H9 (cell line): ENCODE measurements at regions not wholly inside any gene's neighbourhood (a gene's known extent, or its start where the extent isn't known, plus 50 kb on each side); places are given as distances from the start of the nearest gene placed in this dataset.

Source experiments
- DNase-seq: peaks from one replicate; pipeline ENCODE4 v3.0.0-alpha.2; 2017
- H2AFZ ChIP-seq: one replicate; pipeline ENCODE4 v1.6.1; 2013; ENCODE audit warnings: mild to moderate bottlenecking, low read length, control low read depth, moderate library complexity
- H2AK5ac ChIP-seq: 2 replicates; pipeline ENCODE4 v1.6.1; 2013; ENCODE audit warnings: low read length, control low read depth, mixed read lengths; ENCODE audit not compliant: insufficient read length
- H2BK120ac ChIP-seq: one replicate; pipeline ENCODE4 v1.6.1; 2013; ENCODE audit warnings: low read depth, mild to moderate bottlenecking, low read length, control low read depth, inconsistent platforms; ENCODE audit not compliant: poor library complexity, severe bottlenecking
- H2BK12ac ChIP-seq: 2 replicates; pipeline ENCODE4 v1.6.1; 2013; ENCODE audit warnings: low read length, control low read depth, mixed read lengths, low read depth; ENCODE audit not compliant: insufficient read length
- H2BK15ac ChIP-seq: 2 replicates; pipeline ENCODE4 v1.6.1; 2013; ENCODE audit warnings: low read depth, low read length, control low read depth
- H2BK20ac ChIP-seq: one replicate; pipeline ENCODE4 v1.6.1; 2013; ENCODE audit warnings: low read depth, mild to moderate bottlenecking, low read length, control low read depth, inconsistent platforms; ENCODE audit not compliant: poor library complexity, severe bottlenecking
- H2BK5ac ChIP-seq: 2 replicates; pipeline ENCODE4 v1.6.1; 2013; ENCODE audit warnings: low read length, control low read depth, mixed read lengths; ENCODE audit not compliant: insufficient read length
- H3K14ac ChIP-seq: 2 replicates; pipeline ENCODE4 v1.6.1; 2013; ENCODE audit warnings: low read length, control low read depth; ENCODE audit not compliant: insufficient read depth
- H3K18ac ChIP-seq: 2 replicates; pipeline ENCODE4 v1.6.1; 2013; ENCODE audit warnings: low read depth, mild to moderate bottlenecking, mixed read lengths, low read length, control low read depth; ENCODE audit not compliant: insufficient read length
- H3K23ac ChIP-seq: 2 replicates; pipeline ENCODE4 v1.6.1; 2013; ENCODE audit warnings: low read length, control low read depth, mixed read lengths, low read depth; ENCODE audit not compliant: insufficient read length
- H3K23me2 ChIP-seq: 2 replicates; pipeline ENCODE4 v1.6.1; 2013; ENCODE audit warnings: low read depth, mild to moderate bottlenecking, mixed read lengths, low read length, control low read depth; ENCODE audit not compliant: insufficient read length, poor library complexity, severe bottlenecking
- H3K27ac ChIP-seq: 2 replicates; pipeline ENCODE4 v1.5.1; 2013; ENCODE audit warnings: low read length, control low read depth, mixed read lengths, low read depth; ENCODE audit not compliant: insufficient read length
- H3K27me3 ChIP-seq: 2 replicates; pipeline ENCODE4 v1.6.1; 2013; ENCODE audit warnings: low read length, control low read depth, inconsistent platforms; ENCODE audit not compliant: insufficient read depth
- H3K4ac ChIP-seq: 2 replicates; pipeline ENCODE4 v1.6.1; 2013; ENCODE audit warnings: low read depth, mild to moderate bottlenecking, control low read depth, inconsistent platforms, low read length, moderate library complexity
- H3K4me1 ChIP-seq: 2 replicates; pipeline ENCODE4 v1.6.1; 2013; ENCODE audit warnings: low read length, control low read depth, inconsistent platforms; ENCODE audit not compliant: insufficient read depth
- H3K4me2 ChIP-seq: 2 replicates; pipeline ENCODE4 v1.6.1; 2013; ENCODE audit warnings: low read length, control low read depth, mixed read lengths; ENCODE audit not compliant: insufficient read length, insufficient read depth
- H3K56ac ChIP-seq: 2 replicates; pipeline ENCODE4 v1.6.1; 2013; ENCODE audit warnings: low read depth, mild to moderate bottlenecking, mixed read lengths, low read length, control low read depth; ENCODE audit not compliant: insufficient read length
- H3K79me1 ChIP-seq: 2 replicates; pipeline ENCODE4 v1.6.1; 2013; ENCODE audit warnings: low read depth, mild to moderate bottlenecking, moderate library complexity, low read length, control low read depth, inconsistent platforms; ENCODE audit not compliant: insufficient read depth, poor library complexity, severe bottlenecking
- H3K79me2 ChIP-seq: 2 replicates; pipeline ENCODE4 v1.6.1; 2013; ENCODE audit warnings: low read length, control low read depth, inconsistent platforms; ENCODE audit not compliant: insufficient read depth
- H3K9ac ChIP-seq: 2 replicates; pipeline ENCODE4 v1.6.1; 2013; ENCODE audit warnings: low read length, control low read depth, mixed read lengths; ENCODE audit not compliant: insufficient read length; ENCODE audit errors: extremely low read depth
- H3K9me3 ChIP-seq: one replicate; pipeline ENCODE4 v1.6.1; 2013; ENCODE audit warnings: low read depth, low read length, inconsistent platforms; ENCODE audit not compliant: control insufficient read depth
- H3T11ph ChIP-seq: one replicate; pipeline ENCODE4 v1.6.1; 2013; ENCODE audit warnings: mild to moderate bottlenecking, low read length, control low read depth, inconsistent platforms
- H4K20me1 ChIP-seq: one replicate; pipeline ENCODE4 v1.6.1; 2013; ENCODE audit not compliant: control insufficient read depth, insufficient read length, insufficient read depth
- H4K5ac ChIP-seq: 2 replicates; pipeline ENCODE4 v1.6.1; 2013; ENCODE audit warnings: low read depth, mild to moderate bottlenecking, mixed read lengths, low read length, control low read depth; ENCODE audit not compliant: insufficient read length
- H4K8ac ChIP-seq: replicated peaks from 2 replicates; pipeline ENCODE4 v1.6.1; 2013; ENCODE audit warnings: low read length, control low read depth, mixed read lengths, low read depth; ENCODE audit not compliant: insufficient read length
- H4K91ac ChIP-seq: 2 replicates; pipeline ENCODE4 v1.6.1; 2013; ENCODE audit warnings: low read depth, mild to moderate bottlenecking, moderate library complexity, mixed read lengths, low read length, control low read depth; ENCODE audit not compliant: insufficient read length
- H3K27ac Mint-ChIP-seq, 3 experiments: 2 replicates in 2 of 3; 3 replicates in 1 of 3; pipeline ENCODE4 v1.8.0; 2020 to 2021; ENCODE audit warnings: mixed read lengths in 3 of 3, mild to moderate bottlenecking in 1 of 3, moderate library complexity in 1 of 3
- H3K27me3 Mint-ChIP-seq: 2 replicates; pipeline ENCODE4 v1.8.0; 2021; ENCODE audit warnings: low read depth, mild to moderate bottlenecking, moderate library complexity, mixed read lengths
- H3K36me3 Mint-ChIP-seq, 3 experiments: 2 replicates in 2 of 3; 3 replicates in 1 of 3; pipeline ENCODE4 v1.8.0; 2020 to 2021; ENCODE audit warnings: low read depth in 3 of 3, mixed read lengths in 3 of 3; ENCODE audit not compliant: insufficient read depth in 1 of 3
- H3K4me1 Mint-ChIP-seq, 2 experiments: 2 replicates each; pipeline ENCODE4 v1.8.0; 2020; ENCODE audit warnings: mixed read lengths in 2 of 2
- H3K4me3 Mint-ChIP-seq, 2 experiments: 2 replicates in 1 of 2; 3 replicates in 1 of 2; pipeline ENCODE4 v1.8.0; 2020 to 2021; ENCODE audit warnings: mild to moderate bottlenecking in 2 of 2, mixed read lengths in 2 of 2, moderate library complexity in 1 of 2
- H3K9me3 Mint-ChIP-seq, 2 experiments: 2 replicates in 1 of 2; 3 replicates in 1 of 2; pipeline ENCODE4 v1.8.0; 2020; ENCODE audit warnings: mild to moderate bottlenecking in 2 of 2, mixed read lengths in 2 of 2, moderate library complexity in 1 of 2
- CTCF ChIP-seq: fragments of 200-600 bp; sonication (generic); conservative IDR thresholded peaks from 3 replicates; pipeline ENCODE4 v1.8.0; 2021; ENCODE audit warnings: antibody characterized with exemption, mild to moderate bottlenecking
- WGBS: extraction: QIAGEN DNeasy Blood & Tissue Kit; methylation state at CpG from one replicate; pipeline ENCODE4 v1.1.7; 2013; ENCODE audit warnings: missing lambda C conversion rate, low lambda C conversion rate, mixed read lengths; ENCODE audit not compliant: insufficient read length; ENCODE audit errors: extremely low coverage; 5-methylcytosine and 5-hydroxymethylcytosine counted together

- H3K4me1 Mint-ChIP-seq: no peaks in the 10 kb centered on the region
- Histone ChIP-seq H3K79me2 (no peaks in the 10 kb centered on the region), H2AK5ac (no peak overlapping the region), H2BK15ac (no peak overlapping the region), H2AFZ (no peak overlapping the region), H3K4me2 (no peak overlapping the region), H2BK12ac (no peak overlapping the region), H3K9ac (no peak overlapping the region), H4K91ac (no peak overlapping the region), H3K27me3 (no peaks in the 10 kb centered on the region), H3K4ac (no peak overlapping the region), H3T11ph (no peak overlapping the region), H3K23me2 (no peaks in the 10 kb centered on the region), H4K8ac (no peak overlapping the region), H3K23ac (no peak overlapping the region), H3K14ac (no peak overlapping the region), H2BK20ac (no peak overlapping the region), H3K79me1 (no peaks in the 10 kb centered on the region), H4K5ac (no peak overlapping the region), H3K27ac (no peak overlapping the region), H3K4me1 (no peaks in the 10 kb centered on the region), H2BK5ac (no peak overlapping the region), H2BK120ac (no peak overlapping the region), H3K9me3 (no peaks in the 10 kb centered on the region), H4K20me1 (no peaks in the 10 kb centered on the region), H3K18ac (no peak overlapping the region), H3K56ac (no peak overlapping the region)
- TF ChIP-seq CTCF: no peak
- H3K27ac Mint-ChIP-seq: no peak overlapping the region
- DNase-seq: no peak
- WGBS: no CpG with 5 or more reads among the region's 3 CpGs
- no peaks in the 10 kb centered on the region for H3K36me3 Mint-ChIP-seq
- H3K27me3 Mint-ChIP-seq: peaks cover 3% of the 10 kb centered on the region; the same call in 1 of the 2 replicates
- H3K9me3 Mint-ChIP-seq: no peaks in the 10 kb centered on the region; a peak in 1 of 5 replicates
- H3K4me3 Mint-ChIP-seq: no peak overlapping the region
These were observed 50.6 kb upstream of the IFNGR1 start for GRCh38 chr6:137269803-137270202.
